GM19328 (cell line): ENCODE measurements at regions not wholly inside any gene's neighbourhood (a gene's known extent, or its start where the extent isn't known, plus 50 kb on each side); places are given as distances from the start of the nearest gene placed in this dataset.
"Not testable (repeated sequence)": the region's sequence is repeated elsewhere in the genome, so short reads cannot be mapped to it uniquely, and the experiment has no call there.

Source experiments
- ATAC-seq: cut with Tn5 transposase; IDR thresholded peaks from one replicate; pipeline ENCODE4 v1.9.1; 2021; ENCODE audit warnings: mild to moderate bottlenecking, moderate library complexity; ENCODE audit not compliant: unreplicated experiment

- no peak for ATAC-seq
Measured at GRCh38 chr5:100043475-100043874, 491.7 kb upstream of the FAM174A start.

- no peak for ATAC-seq
Measured at GRCh38 chr5:100026606-100027005, 508.6 kb upstream of the FAM174A start.

- no peak for ATAC-seq
Measured at GRCh38 chr5:100023536-100023935, 511.6 kb upstream of the FAM174A start.

- no peak for ATAC-seq
Measured at GRCh38 chr5:100017520-100018262, 517.5 kb upstream of the FAM174A start.

- not testable (repeated sequence) for ATAC-seq
Measured at GRCh38 chr5:100013305-100013704, 521.9 kb upstream of the FAM174A start.

GRCh38 chr5:100011160-100011559, 524.0 kb upstream of the FAM174A start:
- not testable (repeated sequence) for ATAC-seq

- no peak for ATAC-seq
Measured at GRCh38 chr5:100004969-100005368, 530.2 kb upstream of the FAM174A start.

- ATAC-seq, result no peak
Measured at GRCh38 chr5:99998319-99998718, 536.9 kb upstream of the FAM174A start.

- ATAC-seq, result no peak
Measured at GRCh38 chr5:99995407-99995806, 539.8 kb upstream of the FAM174A start.

- ATAC-seq, result no peak
Measured at GRCh38 chr5:99973779-99974178, 561.4 kb upstream of the FAM174A start.

GRCh38 chr5:99955962-99956361, 579.2 kb upstream of the FAM174A start:
- no peak for ATAC-seq

GRCh38 chr5:99955006-99955405, 580.2 kb upstream of the FAM174A start:
- no peak for ATAC-seq

GRCh38 chr5:99949969-99950524, 585.1 kb upstream of the FAM174A start:
- ATAC-seq, result no peak

GRCh38 chr5:99949361-99949760, 585.8 kb upstream of the FAM174A start:
- ATAC-seq, result no peak

- ATAC-seq, result no peak
Measured at GRCh38 chr5:99948850-99949249, 586.3 kb upstream of the FAM174A start.

GRCh38 chr5:99945478-99946442, 589.4 kb upstream of the FAM174A start:
- no peak for ATAC-seq

GRCh38 chr5:99940540-99940939, 594.6 kb upstream of the FAM174A start:
- ATAC-seq, result no peak

- no peak for ATAC-seq
Measured at GRCh38 chr5:99936911-99937310, 598.3 kb upstream of the FAM174A start.

- ATAC-seq, result no peak
Measured at GRCh38 chr5:99929806-99930135, 605.4 kb upstream of the FAM174A start.

- ATAC-seq, result no peak
Measured at GRCh38 chr5:99929067-99929805, 605.9 kb upstream of the FAM174A start.

GRCh38 chr5:99928490-99928889, 606.7 kb upstream of the FAM174A start:
- ATAC-seq, result no peak
